ENCODE measurements at regions not wholly inside any gene's neighbourhood (a gene's known extent, or its start where the extent isn't known, plus 50 kb on each side); places are given as distances from the start of the nearest gene placed in this dataset.

DNA sequence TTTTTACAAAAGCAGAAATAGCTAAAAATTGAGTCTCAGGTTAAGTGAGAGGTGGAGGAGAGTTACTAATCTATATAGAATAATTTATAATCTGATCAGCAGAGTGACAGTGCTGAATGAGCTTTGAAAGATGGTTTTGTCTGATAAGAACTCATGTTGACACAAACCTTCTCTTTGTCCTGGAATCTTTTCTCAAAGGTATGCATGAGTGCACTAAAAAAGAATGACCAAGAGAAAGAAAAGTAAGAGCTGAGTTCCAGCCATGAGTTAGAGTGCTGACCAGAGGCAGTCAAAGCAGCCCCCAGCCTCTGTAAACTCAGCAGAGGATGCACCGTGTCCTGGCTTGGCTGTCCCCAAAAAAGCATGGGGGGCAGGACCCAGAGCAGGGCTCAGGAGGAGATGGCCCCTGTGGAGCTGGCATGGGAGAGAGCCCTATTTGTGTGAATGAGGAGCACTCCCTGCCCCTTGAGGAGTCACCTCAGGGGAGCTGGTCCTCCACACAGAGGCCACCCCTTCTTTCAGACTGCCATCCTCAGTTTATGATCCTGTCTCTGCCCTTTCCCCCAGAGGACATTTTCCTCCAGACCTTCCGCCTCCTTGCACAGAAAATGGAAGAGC is 129.8 kb downstream of the SEC23A start:
- no peaks in the 10 kb centered on the region for H3K27me3 ChIP-seq (ENCODE audit: insufficient read depth, low read length)
- no peaks in the 10 kb centered on the region for H3K9me3 ChIP-seq (ENCODE audit: insufficient read depth, low read depth, low read length)
- H3K4me3 ChIP-seq (ENCODE audit: low read length), result no peak overlapping the region
- no peaks in the 10 kb centered on the region for H3K36me3 ChIP-seq (ENCODE audit: insufficient read depth, low read depth, low read length)
- no peak overlapping the region for H3K9ac ChIP-seq (ENCODE audit: low read depth, low read length)
- H3K27ac ChIP-seq (ENCODE audit: low read length), result no peak overlapping the region
- H3K4me1 ChIP-seq (ENCODE audit: insufficient read depth, low read length), result no peaks in the 10 kb centered on the region

DNA sequence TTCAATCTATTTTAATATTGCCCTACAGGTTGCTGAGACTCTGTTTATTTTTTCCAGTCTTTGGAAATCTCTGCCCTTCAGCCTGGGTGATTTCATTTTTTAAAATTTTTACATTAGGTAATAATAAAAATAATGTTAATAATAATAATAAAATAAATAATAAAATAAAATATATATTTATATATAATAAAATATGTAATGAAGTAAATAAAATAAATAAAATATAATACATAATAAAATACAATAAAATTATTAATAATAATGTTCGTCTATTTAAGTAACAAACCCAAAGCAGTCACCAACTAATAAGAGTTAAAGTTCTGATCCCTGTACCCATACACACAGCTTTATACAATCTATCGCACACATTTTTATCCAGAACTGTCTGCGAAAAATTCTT is 130.5 kb downstream of the SEC23A start:
- H3K9ac ChIP-seq (ENCODE audit: low read depth, low read length), result no peak overlapping the region

DNA sequence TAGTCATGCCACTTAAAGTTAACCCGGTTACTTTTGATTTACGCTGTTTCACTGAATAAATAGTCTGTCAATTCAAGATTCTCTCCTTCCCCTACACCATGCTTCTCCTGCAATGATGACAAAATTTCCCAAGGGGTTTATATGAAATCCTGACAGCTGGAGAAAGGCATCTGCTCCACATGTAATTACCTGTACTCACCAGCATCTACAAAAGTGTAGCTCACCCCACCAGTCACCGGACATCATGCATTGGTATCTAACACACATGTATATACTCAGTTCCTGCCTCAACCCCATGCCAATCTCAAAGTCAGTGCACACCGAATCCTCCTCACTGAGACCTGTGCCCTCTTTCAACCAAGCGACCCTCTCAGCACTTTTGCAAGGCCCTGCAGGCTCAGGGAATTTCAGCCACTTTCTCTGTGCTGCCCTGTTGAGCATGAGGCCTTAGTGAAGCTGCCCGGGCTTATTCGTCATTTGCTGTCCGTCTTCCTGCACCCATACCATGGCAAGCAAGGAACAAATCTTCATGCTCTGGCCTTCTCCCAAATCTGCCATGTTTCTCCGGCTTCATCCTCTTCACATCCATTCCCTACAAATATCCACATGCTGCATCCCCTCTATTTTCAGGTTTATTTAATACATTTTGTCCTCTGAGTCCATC is 131.6 kb downstream of the SEC23A start:
- Histone ChIP-seq H3K27ac (ENCODE audit: low read length) (no peak overlapping the region), H3K36me3 (ENCODE audit: insufficient read depth, low read depth, low read length) (no peaks in the 10 kb centered on the region), H3K4me3 (ENCODE audit: low read length) (no peak overlapping the region), H3K27me3 (ENCODE audit: insufficient read depth, low read length) (no peaks in the 10 kb centered on the region), H3K9me3 (ENCODE audit: insufficient read depth, low read depth, low read length) (no peaks in the 10 kb centered on the region), H3K4me1 (ENCODE audit: insufficient read depth, low read length) (no peaks in the 10 kb centered on the region), H3K9ac (ENCODE audit: low read depth, low read length) (no peak overlapping the region)

More for the DNA sequence above, 130.5 kb downstream of the SEC23A start:
- H3K36me3 ChIP-seq (ENCODE audit: insufficient read depth, low read depth, low read length), result no peaks in the 10 kb centered on the region
- H3K27me3 ChIP-seq (ENCODE audit: insufficient read depth, low read length), result no peaks in the 10 kb centered on the region
- H3K9me3 ChIP-seq (ENCODE audit: insufficient read depth, low read depth, low read length), result no peaks in the 10 kb centered on the region
- H3K27ac ChIP-seq (ENCODE audit: low read length), result no peak overlapping the region
- no peaks in the 10 kb centered on the region for H3K4me1 ChIP-seq (ENCODE audit: insufficient read depth, low read length)
- H3K4me3 ChIP-seq (ENCODE audit: low read length), result no peak overlapping the region

DNA sequence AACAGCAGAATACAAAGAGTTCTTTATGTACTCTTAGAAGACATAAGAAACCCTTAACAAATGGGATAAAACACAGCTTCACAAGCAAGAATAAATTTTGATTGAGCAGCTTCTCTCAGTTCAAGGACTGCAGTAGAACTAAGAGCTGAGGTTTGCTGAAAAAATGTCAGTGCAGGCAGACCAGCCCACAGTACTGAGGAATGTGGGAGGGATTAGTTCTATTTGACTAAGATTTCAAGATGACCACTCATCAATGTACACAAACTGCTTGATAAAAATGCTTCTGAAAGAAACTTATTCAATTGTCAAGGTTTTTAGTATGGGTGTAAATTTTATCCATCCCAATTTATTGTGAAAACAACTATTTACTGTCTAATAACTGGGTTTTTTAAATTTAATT is 138.4 kb downstream of the SEC23A start:
- H3K36me3 ChIP-seq (ENCODE audit: insufficient read depth, low read depth, low read length), result no peaks in the 10 kb centered on the region
- H3K9ac ChIP-seq (ENCODE audit: low read depth, low read length), result no peak overlapping the region
- H3K27me3 ChIP-seq (ENCODE audit: insufficient read depth, low read length), result no peaks in the 10 kb centered on the region
- H3K9me3 ChIP-seq (ENCODE audit: insufficient read depth, low read depth, low read length), result no peaks in the 10 kb centered on the region
- H3K4me3 ChIP-seq (ENCODE audit: low read length), result no peak overlapping the region
- H3K4me1 ChIP-seq (ENCODE audit: insufficient read depth, low read length), result no peaks in the 10 kb centered on the region
- H3K27ac ChIP-seq (ENCODE audit: low read length), result no peak overlapping the region

DNA sequence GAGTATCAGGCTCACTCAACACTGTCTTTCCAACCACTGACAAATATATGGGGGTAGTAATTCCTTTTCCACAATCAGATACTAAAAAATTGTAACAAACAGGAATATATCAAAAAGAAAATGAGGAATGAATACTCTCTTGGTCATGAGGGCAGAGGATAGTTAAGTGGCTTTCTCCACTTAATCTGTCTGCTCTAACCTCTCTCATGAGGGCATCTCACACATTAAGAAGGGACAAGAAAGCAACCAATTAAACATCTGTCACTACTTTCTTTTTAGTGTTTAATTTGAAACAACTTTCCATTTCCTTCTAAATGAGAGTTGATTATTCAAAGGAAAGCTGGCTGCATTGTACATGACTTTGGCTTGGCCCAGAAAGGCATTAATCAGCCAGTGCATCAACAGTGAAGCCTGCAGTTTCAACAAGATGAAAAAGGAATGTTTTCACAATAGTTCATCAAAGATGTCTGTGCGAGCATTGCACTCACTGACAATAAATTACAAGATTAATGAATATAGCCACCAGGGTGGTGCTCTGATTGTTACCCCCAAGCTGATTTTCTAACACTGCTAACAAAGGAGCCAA is 142.0 kb downstream of the SEC23A start:
- Histone ChIP-seq H3K4me3 (ENCODE audit: low read length) (no peak overlapping the region), H3K36me3 (ENCODE audit: insufficient read depth, low read depth, low read length) (no peaks in the 10 kb centered on the region), H3K9me3 (ENCODE audit: insufficient read depth, low read depth, low read length) (no peaks in the 10 kb centered on the region), H3K27ac (ENCODE audit: low read length) (no peak overlapping the region), H3K4me1 (ENCODE audit: insufficient read depth, low read length) (no peaks in the 10 kb centered on the region), H3K27me3 (ENCODE audit: insufficient read depth, low read length) (no peaks in the 10 kb centered on the region), H3K9ac (ENCODE audit: low read depth, low read length) (no peak overlapping the region)

DNA sequence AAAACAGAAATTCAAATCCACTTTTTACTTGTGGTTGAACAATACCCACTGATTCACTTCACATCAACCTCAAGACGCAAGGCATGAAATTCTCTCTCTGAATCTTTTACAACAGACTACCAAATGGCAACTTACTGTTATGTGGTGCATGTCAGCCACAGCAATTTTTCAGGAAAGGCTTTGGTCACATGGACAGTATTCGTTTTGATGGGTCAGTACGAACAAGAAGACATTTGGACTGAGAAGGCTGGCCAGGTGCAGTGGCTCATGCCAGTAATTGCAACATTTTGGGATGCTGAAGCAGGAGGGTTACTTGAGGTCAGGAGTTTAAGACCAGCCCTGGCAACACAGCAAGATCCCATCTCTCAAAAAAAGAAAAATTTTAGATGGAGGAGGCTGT is 144.0 kb downstream of the SEC23A start:
- H3K9me3 ChIP-seq (ENCODE audit: insufficient read depth, low read depth, low read length), result no peaks in the 10 kb centered on the region
- no peak overlapping the region for H3K4me3 ChIP-seq (ENCODE audit: low read length)
- no peak overlapping the region for H3K27ac ChIP-seq (ENCODE audit: low read length)
- H3K27me3 ChIP-seq (ENCODE audit: insufficient read depth, low read length), result no peaks in the 10 kb centered on the region
- H3K36me3 ChIP-seq (ENCODE audit: insufficient read depth, low read depth, low read length), result no peaks in the 10 kb centered on the region
- H3K4me1 ChIP-seq (ENCODE audit: insufficient read depth, low read length), result no peaks in the 10 kb centered on the region
- H3K9ac ChIP-seq (ENCODE audit: low read depth, low read length), result no peak overlapping the region

DNA sequence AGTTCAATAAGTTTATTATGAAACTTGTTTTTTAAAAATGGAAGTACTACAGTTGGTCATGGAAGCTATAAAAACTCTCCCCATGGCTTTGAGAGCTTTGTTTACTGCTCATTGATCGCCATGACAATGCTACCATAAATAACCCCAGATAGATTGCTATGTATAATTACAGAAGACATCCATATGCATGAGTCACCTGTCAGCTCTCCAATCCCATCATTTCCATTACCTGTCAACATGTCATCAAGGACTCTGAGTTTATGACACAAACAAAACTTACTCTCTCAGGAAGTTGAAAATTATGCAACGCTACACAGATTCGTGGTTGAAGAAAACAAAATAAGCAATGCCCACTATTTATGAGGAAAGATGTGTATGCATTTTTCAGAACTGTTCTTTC is 144.4 kb downstream of the SEC23A start:
- Histone ChIP-seq H3K36me3 (ENCODE audit: insufficient read depth, low read depth, low read length) (no peaks in the 10 kb centered on the region), H3K9ac (ENCODE audit: low read depth, low read length) (no peak overlapping the region), H3K4me3 (ENCODE audit: low read length) (no peak overlapping the region), H3K9me3 (ENCODE audit: insufficient read depth, low read depth, low read length) (no peaks in the 10 kb centered on the region), H3K4me1 (ENCODE audit: insufficient read depth, low read length) (no peaks in the 10 kb centered on the region), H3K27me3 (ENCODE audit: insufficient read depth, low read length) (no peaks in the 10 kb centered on the region), H3K27ac (ENCODE audit: low read length) (no peak overlapping the region)

DNA sequence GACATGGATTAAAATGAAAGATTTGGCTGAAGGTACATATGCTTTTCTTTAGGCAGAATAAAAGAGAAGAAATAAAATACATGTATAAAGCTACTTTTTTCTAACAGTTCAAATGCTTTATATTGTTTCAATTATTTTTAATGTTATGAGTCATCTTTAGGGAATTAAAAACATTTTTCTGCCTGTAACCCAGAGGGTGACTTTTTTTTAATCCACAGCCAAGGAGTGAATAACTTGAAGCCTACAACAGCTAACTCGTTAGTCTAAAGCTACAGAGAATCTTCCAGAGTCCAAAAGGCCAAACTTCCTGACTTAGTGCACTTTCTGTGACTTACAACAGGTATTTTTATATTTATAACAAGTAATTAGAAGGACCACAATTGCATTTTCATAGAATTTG is 151.6 kb downstream of the SEC23A start:
- Histone ChIP-seq H3K9me3 (ENCODE audit: insufficient read depth, low read depth, low read length) (no peaks in the 10 kb centered on the region), H3K27me3 (ENCODE audit: insufficient read depth, low read length) (no peaks in the 10 kb centered on the region), H3K27ac (ENCODE audit: low read length) (no peak overlapping the region), H3K9ac (ENCODE audit: low read depth, low read length) (no peak overlapping the region), H3K36me3 (ENCODE audit: insufficient read depth, low read depth, low read length) (no peaks in the 10 kb centered on the region), H3K4me3 (ENCODE audit: low read length) (no peak overlapping the region), H3K4me1 (ENCODE audit: insufficient read depth, low read length) (no peaks in the 10 kb centered on the region)

DNA sequence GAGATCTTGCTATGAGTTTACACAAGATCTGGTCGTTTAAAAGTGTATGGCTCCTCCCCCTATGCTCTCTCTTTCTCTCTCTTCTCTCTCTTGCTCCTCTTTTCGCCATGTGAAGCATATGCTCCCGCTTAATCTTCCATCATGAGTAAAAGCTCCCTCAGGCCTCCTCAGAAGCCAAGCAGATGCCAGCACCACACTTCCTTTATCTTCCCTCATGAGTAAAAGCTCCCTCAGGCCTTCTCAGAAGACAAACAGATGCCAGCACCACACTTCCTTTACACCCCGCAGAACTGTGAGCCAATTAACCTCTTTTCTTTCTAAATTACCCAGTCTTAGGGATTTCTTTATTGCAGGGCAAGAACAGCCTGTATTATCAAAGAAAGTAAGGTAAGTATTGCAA is 152.4 kb downstream of the SEC23A start:
- no peaks in the 10 kb centered on the region for H3K27me3 ChIP-seq (ENCODE audit: insufficient read depth, low read length)
- H3K27ac ChIP-seq (ENCODE audit: low read length), result no peak overlapping the region
- no peaks in the 10 kb centered on the region for H3K9me3 ChIP-seq (ENCODE audit: insufficient read depth, low read depth, low read length)
- H3K9ac ChIP-seq (ENCODE audit: low read depth, low read length), result no peak overlapping the region
- no peaks in the 10 kb centered on the region for H3K36me3 ChIP-seq (ENCODE audit: insufficient read depth, low read depth, low read length)
- H3K4me3 ChIP-seq (ENCODE audit: low read length), result no peak overlapping the region
- no peaks in the 10 kb centered on the region for H3K4me1 ChIP-seq (ENCODE audit: insufficient read depth, low read length)

DNA sequence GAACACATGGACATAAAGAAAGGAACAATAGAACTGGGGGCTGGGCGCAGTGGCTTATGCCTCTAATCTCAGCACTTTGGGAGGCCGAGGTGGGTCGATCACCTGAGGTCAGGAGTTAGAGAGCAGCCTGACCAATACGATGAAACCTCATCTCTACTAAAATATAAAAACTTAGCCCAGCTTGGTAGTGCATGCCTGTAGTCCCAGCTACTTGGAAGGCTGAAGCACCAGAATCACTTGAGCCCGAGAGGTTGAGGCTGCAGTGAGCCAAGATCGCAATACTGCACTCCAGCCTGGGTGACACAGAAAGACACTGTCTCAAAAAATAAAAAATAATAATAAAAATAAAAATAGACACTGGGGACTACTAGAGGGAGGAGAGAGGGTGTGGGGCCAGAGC is 154.5 kb downstream of the SEC23A start:
- Histone ChIP-seq H3K9ac (ENCODE audit: low read depth, low read length) (no peak overlapping the region), H3K27ac (ENCODE audit: low read length) (no peak overlapping the region), H3K4me3 (ENCODE audit: low read length) (no peak overlapping the region)

DNA sequence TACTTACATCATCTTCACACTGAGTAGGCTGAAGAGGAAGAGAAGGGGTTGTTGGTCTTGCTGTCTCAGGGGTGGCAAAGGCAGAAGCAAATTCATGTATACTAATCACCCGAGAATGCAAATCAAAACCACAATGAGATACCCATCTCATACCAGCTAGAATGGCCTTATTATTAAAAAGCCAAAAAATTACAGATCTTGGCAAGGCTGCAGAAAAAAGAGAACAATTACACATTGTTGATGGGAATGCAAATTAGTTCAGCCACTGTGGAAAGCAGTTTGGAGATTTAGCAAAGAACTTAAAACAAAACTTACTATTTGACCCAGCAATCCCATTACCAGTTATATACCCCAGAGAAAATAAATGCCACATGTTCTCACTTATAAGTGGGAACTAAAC is 154.9 kb downstream of the SEC23A start:
- Histone ChIP-seq H3K27ac (ENCODE audit: low read length) (no peak overlapping the region), H3K27me3 (ENCODE audit: insufficient read depth, low read length) (no peaks in the 10 kb centered on the region), H3K4me3 (ENCODE audit: low read length) (no peak overlapping the region), H3K36me3 (ENCODE audit: insufficient read depth, low read depth, low read length) (no peaks in the 10 kb centered on the region), H3K9ac (ENCODE audit: low read depth, low read length) (no peak overlapping the region), H3K9me3 (ENCODE audit: insufficient read depth, low read depth, low read length) (no peaks in the 10 kb centered on the region), H3K4me1 (ENCODE audit: insufficient read depth, low read length) (no peaks in the 10 kb centered on the region)

More for the DNA sequence above, 154.5 kb downstream of the SEC23A start:
- no peaks in the 10 kb centered on the region for H3K36me3 ChIP-seq (ENCODE audit: insufficient read depth, low read depth, low read length)
- H3K4me1 ChIP-seq (ENCODE audit: insufficient read depth, low read length), result no peaks in the 10 kb centered on the region
- no peaks in the 10 kb centered on the region for H3K27me3 ChIP-seq (ENCODE audit: insufficient read depth, low read length)
- H3K9me3 ChIP-seq (ENCODE audit: insufficient read depth, low read depth, low read length), result no peaks in the 10 kb centered on the region

DNA sequence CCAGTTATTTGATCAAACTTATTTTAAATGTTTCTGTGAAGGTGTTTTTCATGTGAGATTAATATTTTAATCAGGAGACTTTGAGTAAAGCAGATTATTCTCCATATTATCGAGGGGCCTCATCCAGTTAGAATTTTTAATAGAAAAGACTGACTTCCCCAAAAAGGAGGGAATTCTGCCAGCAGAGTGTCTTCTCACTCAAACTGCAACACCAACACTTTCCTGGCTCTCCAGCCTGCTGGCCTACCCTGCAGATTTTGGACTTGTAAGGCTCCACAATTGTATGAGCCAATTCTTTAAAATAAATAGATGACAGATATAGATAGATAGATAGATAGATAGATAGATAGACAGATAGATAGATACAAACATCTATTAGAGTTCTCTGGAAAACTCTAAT is 155.7 kb downstream of the SEC23A start:
- no peak overlapping the region for H3K4me3 ChIP-seq (ENCODE audit: low read length)
- no peak overlapping the region for H3K27ac ChIP-seq (ENCODE audit: low read length)
- H3K27me3 ChIP-seq (ENCODE audit: insufficient read depth, low read length), result no peaks in the 10 kb centered on the region
- H3K9me3 ChIP-seq (ENCODE audit: insufficient read depth, low read depth, low read length), result no peaks in the 10 kb centered on the region
- no peak overlapping the region for H3K9ac ChIP-seq (ENCODE audit: low read depth, low read length)
- H3K36me3 ChIP-seq (ENCODE audit: insufficient read depth, low read depth, low read length), result no peaks in the 10 kb centered on the region
- no peaks in the 10 kb centered on the region for H3K4me1 ChIP-seq (ENCODE audit: insufficient read depth, low read length)

Data from iPS-20b (cell line).